HepG2 (cell line): ENCODE measurements at regions not wholly inside any gene's neighbourhood (a gene's known extent, or its start where the extent isn't known, plus 50 kb on each side); places are given as distances from the start of the nearest gene placed in this dataset.

ENCODE experiments used
- ATAC-seq: fragments of 200-7000 bp; cut with Tn5 transposase; 3 replicates; pipeline ENCODE4 v1.9.1; 2020; ENCODE audit warnings: mild to moderate bottlenecking, moderate library complexity
- BruUV-seq: library from RNA; stranded (reverse); fragments of 400-500 nt; replicated peaks from 2 replicates; lab custom pipeline; 2021; lab: Mats Ljungman, UMichigan
- CTCF ChIA-PET: fragments of 300-600 bp; formaldehyde crosslinking; extraction: SDS; loops from one replicate; lab custom pipeline; 2021; ENCODE audit warnings: low total read pairs, inconsistent platforms, low intra/inter-chr PET ratio; lab: Yijun Ruan, JAX
- POLR2A ChIA-PET: fragments of 350-600 bp; sonication (Branson Sonifier 250); formaldehyde crosslinking; loops from one replicate; lab custom pipeline; 2020; ENCODE audit warnings: antibody characterized with exemption, inconsistent platforms; lab: Yijun Ruan, JAX
- DNase-seq: peaks from one replicate; pipeline ENCODE4 v3.0.0-alpha.2; 2015; ENCODE audit warnings: low spot score
- FAIRE-seq: peaks from 3 replicates; lab custom pipeline; 2011; peaks lifted over from hg19 to GRCh38; lab: Jason Lieb, UNC
- H2AFZ ChIP-seq: one replicate; pipeline ENCODE4 v1.6.1; 2011; ENCODE audit warnings: low read length, inconsistent platforms
- H3K27ac ChIP-seq: fragments of 300-600 bp; 3 replicates; pipeline ENCODE4 v1.8.0; 2011; ENCODE audit warnings: mixed run types, mild to moderate bottlenecking, mixed read lengths, low read length, inconsistent platforms; ENCODE audit not compliant: insufficient read depth; ENCODE audit errors: extremely low read length
- H3K27me3 ChIP-seq, 2 experiments: fragments of 200-600 bp in 1 of 2; 2 replicates in 1 of 2; 3 replicates in 1 of 2; pipeline versions ENCODE4 v1.6.0 to v1.8.0; 2011; ENCODE audit warnings: low read length in 2 of 2, mild to moderate bottlenecking in 2 of 2, moderate library complexity in 2 of 2, inconsistent platforms in 1 of 2; ENCODE audit not compliant: insufficient read depth in 2 of 2, control insufficient read depth in 1 of 2
- H3K36me3 ChIP-seq, 2 experiments: fragments of 200-600 bp in 1 of 2; replicated peaks in 1 of 2; 2 replicates in 1 of 2; 3 replicates in 1 of 2; pipeline versions ENCODE4 v1.5.1 to v1.8.0; 2011; ENCODE audit warnings: low read length in 2 of 2, inconsistent platforms in 1 of 2; ENCODE audit not compliant: insufficient read depth in 2 of 2, control insufficient read depth in 1 of 2
- H3K4me1 ChIP-seq: 2 replicates; pipeline ENCODE4 v1.5.1; 2012; ENCODE audit warnings: low read length, inconsistent platforms; ENCODE audit not compliant: insufficient read depth
- H3K4me2 ChIP-seq: 2 replicates; pipeline ENCODE4 v1.6.0; 2011; ENCODE audit warnings: low read depth, low read length, inconsistent platforms
- H3K4me3 ChIP-seq, 3 experiments: fragments of 200-600 bp in 1 of 3; sonication (generic), shearing (Covaris generic) in 1 of 3; replicated peaks in 1 of 3; 2 replicates each; pipeline ENCODE4 v1.5.1; 2011 to 2016; ENCODE audit warnings: low read length in 3 of 3, inconsistent platforms in 2 of 3, low read depth in 2 of 3, mild to moderate bottlenecking in 2 of 3, control low read depth in 1 of 3, mixed read lengths in 1 of 3; ENCODE audit not compliant: insufficient read depth in 1 of 3
- H3K79me2 ChIP-seq: one replicate; pipeline ENCODE4 v1.6.1; 2011; ENCODE audit warnings: low read length, inconsistent platforms; ENCODE audit not compliant: insufficient read depth
- H3K9ac ChIP-seq: 2 replicates; pipeline ENCODE4 v1.6.0; 2011; ENCODE audit warnings: mild to moderate bottlenecking, low read depth, low read length, inconsistent platforms; ENCODE audit not compliant: insufficient read depth
- H3K9me3 ChIP-seq: 2 replicates; pipeline ENCODE4 v1.5.1; 2012; ENCODE audit warnings: mild to moderate bottlenecking, low read length
- H4K20me1 ChIP-seq: 2 replicates; pipeline ENCODE4 v1.6.0; 2011; ENCODE audit warnings: inconsistent platforms, mild to moderate bottlenecking, low read length, moderate library complexity; ENCODE audit not compliant: insufficient read depth
- HDAC1 ChIP-seq: sonication (generic); formaldehyde crosslinking; IDR thresholded peaks from 2 replicates; pipeline ENCODE4 v1.5.1; 2020; ENCODE audit warnings: mild to moderate bottlenecking, missing genetic modification reagents
- HMGA1 ChIP-seq: sonication (generic); formaldehyde crosslinking; conservative IDR thresholded peaks from 2 replicates; pipeline ENCODE4 v1.4.0; 2020; ENCODE audit warnings: missing genetic modification reagents
- MBD4 ChIP-seq: IDR thresholded peaks from 2 replicates; pipeline ENCODE4 v1.6.1; 2012; ENCODE audit warnings: low read length, inconsistent platforms, borderline replicate concordance
- NR2F6 ChIP-seq, 2 experiments: IDR thresholded peaks; 2 replicates each; pipeline ENCODE4 v1.6.1; 2016; ENCODE audit warnings: antibody characterized with exemption in 1 of 2, mild to moderate bottlenecking in 1 of 2
- TCF12 ChIP-seq, 2 experiments: fragments of 450-650 bp in 1 of 2; sonication (generic) in 1 of 2; formaldehyde crosslinking in 1 of 2; IDR thresholded peaks; 2 replicates each; pipeline versions ENCODE4 v1.6.1 to v1.8.0; 2017 to 2022; ENCODE audit warnings: antibody characterized with exemption in 1 of 2, mild to moderate bottlenecking in 1 of 2, missing genetic modification reagents in 1 of 2, moderate library complexity in 1 of 2
- ZNF335 ChIP-seq: sonication (generic); formaldehyde crosslinking; IDR thresholded peaks from 2 replicates; pipeline ENCODE4 v1.4.0; 2020; ENCODE audit warnings: missing genetic modification reagents
- ZNF33B ChIP-seq: sonication (generic); formaldehyde crosslinking; IDR thresholded peaks from 2 replicates; pipeline ENCODE4 v1.5.1; 2020; ENCODE audit warnings: mild to moderate bottlenecking, missing genetic modification reagents
- ZNF550 ChIP-seq: sonication (generic); formaldehyde crosslinking; IDR thresholded peaks from 2 replicates; pipeline ENCODE4 v1.4.0; 2020; ENCODE audit warnings: mild to moderate bottlenecking, missing genetic modification reagents, borderline replicate concordance
- ZNF556 ChIP-seq: sonication (generic); formaldehyde crosslinking; IDR thresholded peaks from 2 replicates; pipeline ENCODE4 v1.4.0; 2020; ENCODE audit warnings: mild to moderate bottlenecking, missing genetic modification reagents, borderline replicate concordance
- ZNF570 ChIP-seq: sonication (generic); formaldehyde crosslinking; IDR thresholded peaks from 2 replicates; pipeline ENCODE4 v1.4.0; 2020; ENCODE audit warnings: mild to moderate bottlenecking, missing genetic modification reagents, borderline replicate concordance
- ZNF7 ChIP-seq: IDR thresholded peaks from 2 replicates; pipeline ENCODE4 v1.6.1; 2016; ENCODE audit warnings: missing biosample characterization, missing genetic modification reagents
- WGBS: methylation state at CpG from one replicate; pipeline ENCODE4 v1.1.6; 2017; ENCODE audit warnings: low lambda C conversion rate; 5-methylcytosine and 5-hydroxymethylcytosine counted together
- in situ Hi-C: cut with HindIII; loops from 2 replicates; pipeline ENCODE4 v1.10.0; 2017; ENCODE audit warnings: low pct_unique_long_range_greater_than_20kb; ENCODE audit not compliant: extremely low pct_ligation_motif_present
- intact Hi-C: fragments of 100-400 bp; cut with micrococcal nuclease; formaldehyde crosslinking; loops from one replicate; pipeline ENCODE4 v1.10.0; 2022; ENCODE audit not compliant: unreplicated experiment
- TF ChIP-seq, protein P1 (sequence below): sonication (generic); formaldehyde crosslinking; IDR thresholded peaks from 2 replicates; pipeline ENCODE4 v1.4.0; 2020; ENCODE audit warnings: missing genetic modification reagents
- TF ChIP-seq, protein P2 (sequence below): sonication (generic); formaldehyde crosslinking; IDR thresholded peaks from 2 replicates; pipeline ENCODE4 v1.4.0; 2020; ENCODE audit warnings: mild to moderate bottlenecking, missing genetic modification reagents
- TF ChIP-seq, protein P3 (sequence below): sonication (generic); formaldehyde crosslinking; conservative IDR thresholded peaks from 2 replicates; pipeline ENCODE4 v1.5.0; 2020; ENCODE audit warnings: missing genetic modification reagents

DNA sequence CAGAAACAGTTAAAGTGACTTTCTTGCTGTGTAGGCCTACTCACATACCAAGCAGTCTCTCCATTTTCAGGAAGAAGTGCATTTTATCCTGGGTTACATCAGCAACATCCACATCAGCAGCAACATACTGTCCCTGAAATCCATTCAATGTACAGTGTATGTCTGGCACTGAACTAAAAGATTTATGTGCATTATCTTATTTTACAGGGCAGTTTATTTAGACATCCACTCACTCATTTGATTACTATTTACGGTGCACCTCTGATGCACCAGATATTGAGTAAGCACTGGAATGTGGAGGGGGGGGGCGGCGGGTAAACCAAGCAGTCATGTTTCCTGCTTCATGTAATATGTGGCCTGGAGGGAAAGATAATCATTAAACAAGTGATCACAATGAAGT lies 1128.2 kb downstream of the BCL11A start (continued):
- TF ChIP-seq, protein P1, sequence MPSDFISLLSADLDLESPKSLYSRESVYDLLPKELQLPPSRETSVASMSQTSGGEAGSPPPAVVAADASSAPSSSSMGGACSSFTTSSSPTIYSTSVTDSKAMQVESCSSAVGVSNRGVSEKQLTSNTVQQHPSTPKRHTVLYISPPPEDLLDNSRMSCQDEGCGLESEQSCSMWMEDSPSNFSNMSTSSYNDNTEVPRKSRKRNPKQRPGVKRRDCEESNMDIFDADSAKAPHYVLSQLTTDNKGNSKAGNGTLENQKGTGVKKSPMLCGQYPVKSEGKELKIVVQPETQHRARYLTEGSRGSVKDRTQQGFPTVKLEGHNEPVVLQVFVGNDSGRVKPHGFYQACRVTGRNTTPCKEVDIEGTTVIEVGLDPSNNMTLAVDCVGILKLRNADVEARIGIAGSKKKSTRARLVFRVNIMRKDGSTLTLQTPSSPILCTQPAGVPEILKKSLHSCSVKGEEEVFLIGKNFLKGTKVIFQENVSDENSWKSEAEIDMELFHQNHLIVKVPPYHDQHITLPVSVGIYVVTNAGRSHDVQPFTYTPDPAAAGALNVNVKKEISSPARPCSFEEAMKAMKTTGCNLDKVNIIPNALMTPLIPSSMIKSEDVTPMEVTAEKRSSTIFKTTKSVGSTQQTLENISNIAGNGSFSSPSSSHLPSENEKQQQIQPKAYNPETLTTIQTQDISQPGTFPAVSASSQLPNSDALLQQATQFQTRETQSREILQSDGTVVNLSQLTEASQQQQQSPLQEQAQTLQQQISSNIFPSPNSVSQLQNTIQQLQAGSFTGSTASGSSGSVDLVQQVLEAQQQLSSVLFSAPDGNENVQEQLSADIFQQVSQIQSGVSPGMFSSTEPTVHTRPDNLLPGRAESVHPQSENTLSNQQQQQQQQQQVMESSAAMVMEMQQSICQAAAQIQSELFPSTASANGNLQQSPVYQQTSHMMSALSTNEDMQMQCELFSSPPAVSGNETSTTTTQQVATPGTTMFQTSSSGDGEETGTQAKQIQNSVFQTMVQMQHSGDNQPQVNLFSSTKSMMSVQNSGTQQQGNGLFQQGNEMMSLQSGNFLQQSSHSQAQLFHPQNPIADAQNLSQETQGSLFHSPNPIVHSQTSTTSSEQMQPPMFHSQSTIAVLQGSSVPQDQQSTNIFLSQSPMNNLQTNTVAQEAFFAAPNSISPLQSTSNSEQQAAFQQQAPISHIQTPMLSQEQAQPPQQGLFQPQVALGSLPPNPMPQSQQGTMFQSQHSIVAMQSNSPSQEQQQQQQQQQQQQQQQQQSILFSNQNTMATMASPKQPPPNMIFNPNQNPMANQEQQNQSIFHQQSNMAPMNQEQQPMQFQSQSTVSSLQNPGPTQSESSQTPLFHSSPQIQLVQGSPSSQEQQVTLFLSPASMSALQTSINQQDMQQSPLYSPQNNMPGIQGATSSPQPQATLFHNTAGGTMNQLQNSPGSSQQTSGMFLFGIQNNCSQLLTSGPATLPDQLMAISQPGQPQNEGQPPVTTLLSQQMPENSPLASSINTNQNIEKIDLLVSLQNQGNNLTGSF (CRISPR knock-in tag), result no peak
- TF ChIP-seq ZNF570, result no peak
- TF ChIP-seq, all 625 proteins: peak for 0

DNA sequence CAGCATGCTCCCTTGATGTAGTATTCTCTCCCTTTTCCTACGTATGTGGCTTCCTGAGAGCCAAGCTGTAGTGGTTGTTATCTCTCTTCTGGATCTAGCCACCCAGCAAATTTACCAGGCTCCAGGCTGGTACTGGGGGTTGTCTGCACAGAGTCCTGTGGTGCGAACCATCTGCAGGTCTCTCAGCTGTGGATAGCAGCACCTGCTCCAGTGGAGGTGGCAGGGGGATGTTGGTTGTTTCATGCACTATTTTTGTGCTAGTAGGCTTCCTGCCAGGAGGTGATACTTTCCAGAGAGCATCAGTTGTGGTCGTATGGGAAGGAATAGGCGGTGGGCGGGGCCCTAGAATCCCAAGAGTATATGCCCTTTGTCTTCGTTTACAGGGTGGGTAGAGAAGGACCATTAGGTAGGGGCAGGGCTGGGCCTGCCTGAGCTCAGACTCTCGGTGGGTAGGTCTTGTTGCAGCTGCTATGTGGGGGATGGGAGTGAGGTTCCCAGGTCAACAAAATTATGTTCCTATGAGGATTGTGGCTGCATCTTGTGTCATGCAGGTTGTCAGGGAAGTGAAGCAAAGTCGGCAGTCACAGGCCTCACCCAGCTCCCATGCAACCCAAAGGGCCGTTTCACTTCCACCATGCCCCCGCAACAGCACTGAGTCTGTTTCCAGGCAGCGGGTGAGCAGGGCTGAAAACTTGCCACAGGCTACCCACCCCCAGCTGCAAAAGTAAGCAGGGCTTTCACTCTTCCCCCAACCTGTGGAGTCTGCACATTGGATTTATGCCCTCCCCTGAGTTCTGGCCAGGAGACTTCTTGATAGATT lies 1139.5 kb downstream of the BCL11A start:
- peaks cover 51% of the 10 kb centered on the region for H3K9me3 ChIP-seq
- no peak overlapping the region for H2AFZ ChIP-seq
- 16% methylated on average over 11 of the region's 11 CpGs for WGBS
- in situ Hi-C loops (no loop called here), intact Hi-C loops (no loop called here)
- no peak overlapping the region for H3K9ac ChIP-seq
- no peaks in the 10 kb centered on the region for H3K79me2 ChIP-seq
- no peak for DNase-seq
- H3K4me2 ChIP-seq, result no peak overlapping the region
- H3K4me1 ChIP-seq, result no peaks in the 10 kb centered on the region
- POLR2A ChIA-PET, result no interaction called here
- H3K27me3 ChIP-seq, result no peaks in the 10 kb centered on the region
- ATAC-seq, result no peak
- no peaks in the 10 kb centered on the region for H3K36me3 ChIP-seq
- H3K4me3 ChIP-seq, result no peak overlapping the region
- no peaks in the 10 kb centered on the region for H4K20me1 ChIP-seq
- no peak for FAIRE-seq
- no peak overlapping the region for H3K27ac ChIP-seq
- no TSS peak for BruUV-seq
- CTCF ChIA-PET, result no interaction called here
- TF ChIP-seq, protein P2, sequence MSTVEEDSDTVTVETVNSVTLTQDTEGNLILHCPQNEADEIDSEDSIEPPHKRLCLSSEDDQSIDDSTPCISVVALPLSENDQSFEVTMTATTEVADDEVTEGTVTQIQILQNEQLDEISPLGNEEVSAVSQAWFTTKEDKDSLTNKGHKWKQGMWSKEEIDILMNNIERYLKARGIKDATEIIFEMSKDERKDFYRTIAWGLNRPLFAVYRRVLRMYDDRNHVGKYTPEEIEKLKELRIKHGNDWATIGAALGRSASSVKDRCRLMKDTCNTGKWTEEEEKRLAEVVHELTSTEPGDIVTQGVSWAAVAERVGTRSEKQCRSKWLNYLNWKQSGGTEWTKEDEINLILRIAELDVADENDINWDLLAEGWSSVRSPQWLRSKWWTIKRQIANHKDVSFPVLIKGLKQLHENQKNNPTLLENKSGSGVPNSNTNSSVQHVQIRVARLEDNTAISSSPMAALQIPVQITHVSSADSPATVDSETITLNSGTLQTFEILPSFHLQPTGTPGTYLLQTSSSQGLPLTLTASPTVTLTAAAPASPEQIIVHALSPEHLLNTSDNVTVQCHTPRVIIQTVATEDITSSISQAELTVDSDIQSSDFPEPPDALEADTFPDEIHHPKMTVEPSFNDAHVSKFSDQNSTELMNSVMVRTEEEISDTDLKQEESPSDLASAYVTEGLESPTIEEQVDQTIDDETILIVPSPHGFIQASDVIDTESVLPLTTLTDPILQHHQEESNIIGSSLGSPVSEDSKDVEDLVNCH (CRISPR knock-in tag), result no peak
- TF ChIP-seq HDAC1 (CRISPR knock-in tag) (no peak), ZNF7 (CRISPR knock-in tag) (no peak), ZNF556 (no peak), ZNF33B (CRISPR knock-in tag) (no peak), TCF12 (IDR thresholded peaks at IDR 0.05) (no peak), TCF12 (CRISPR knock-in tag; IDR thresholded peaks at IDR 0.05) (no peak), ZNF335 (CRISPR knock-in tag) (no peak), MBD4 (no peak), HMGA1 (CRISPR knock-in tag) (no peak), NR2F6 (IDR thresholded peaks at IDR 0.05) (no peak), NR2F6 (CRISPR knock-in tag; IDR thresholded peaks at IDR 0.05) (no peak), ZNF550 (CRISPR knock-in tag) (no peak)
- TF ChIP-seq, protein P3, sequence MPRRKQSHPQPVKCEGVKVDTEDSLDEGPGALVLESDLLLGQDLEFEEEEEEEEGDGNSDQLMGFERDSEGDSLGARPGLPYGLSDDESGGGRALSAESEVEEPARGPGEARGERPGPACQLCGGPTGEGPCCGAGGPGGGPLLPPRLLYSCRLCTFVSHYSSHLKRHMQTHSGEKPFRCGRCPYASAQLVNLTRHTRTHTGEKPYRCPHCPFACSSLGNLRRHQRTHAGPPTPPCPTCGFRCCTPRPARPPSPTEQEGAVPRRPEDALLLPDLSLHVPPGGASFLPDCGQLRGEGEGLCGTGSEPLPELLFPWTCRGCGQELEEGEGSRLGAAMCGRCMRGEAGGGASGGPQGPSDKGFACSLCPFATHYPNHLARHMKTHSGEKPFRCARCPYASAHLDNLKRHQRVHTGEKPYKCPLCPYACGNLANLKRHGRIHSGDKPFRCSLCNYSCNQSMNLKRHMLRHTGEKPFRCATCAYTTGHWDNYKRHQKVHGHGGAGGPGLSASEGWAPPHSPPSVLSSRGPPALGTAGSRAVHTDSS, result no peak
